BLaER1 (cell line): ENCODE measurements at regions not wholly inside any gene's neighbourhood (a gene's known extent, or its start where the extent isn't known, plus 50 kb on each side); places are given as distances from the start of the nearest gene placed in this dataset.
"Not testable (repeated sequence)": the region's sequence is repeated elsewhere in the genome, so short reads cannot be mapped to it uniquely, and the experiment has no call there.

Experiments
- H3K27ac ChIP-seq: shearing (Covaris generic); formaldehyde crosslinking; 2 replicates; pipeline ENCODE4 v1.8.1; 2022
- H3K27me3 ChIP-seq: shearing (Covaris generic); formaldehyde crosslinking; 2 replicates; pipeline ENCODE4 v1.8.1; 2022
- H3K36me3 ChIP-seq: shearing (Covaris generic); formaldehyde crosslinking; 2 replicates; pipeline ENCODE4 v1.8.1; 2022
- H3K4me1 ChIP-seq: shearing (Covaris generic); formaldehyde crosslinking; 2 replicates; pipeline ENCODE4 v1.8.1; 2022
- H3K4me2 ChIP-seq: shearing (Covaris generic); formaldehyde crosslinking; 2 replicates; pipeline ENCODE4 v1.8.1; 2022
- H3K4me3 ChIP-seq: shearing (Covaris generic); formaldehyde crosslinking; 2 replicates; pipeline ENCODE4 v1.8.1; 2022
- H3K9ac ChIP-seq: shearing (Covaris generic); formaldehyde crosslinking; 2 replicates; pipeline ENCODE4 v1.8.1; 2022
- H3K9me3 ChIP-seq: shearing (Covaris generic); formaldehyde crosslinking; 2 replicates; pipeline ENCODE4 v1.8.1; 2022
- H4K20me1 ChIP-seq: shearing (Covaris generic); formaldehyde crosslinking; 2 replicates; pipeline ENCODE4 v1.8.1; 2022
- Cebpa-rat ChIP-seq: shearing (Covaris generic); IDR thresholded peaks from 2 replicates; pipeline ENCODE4 v1.8.1; 2022

DNA sequence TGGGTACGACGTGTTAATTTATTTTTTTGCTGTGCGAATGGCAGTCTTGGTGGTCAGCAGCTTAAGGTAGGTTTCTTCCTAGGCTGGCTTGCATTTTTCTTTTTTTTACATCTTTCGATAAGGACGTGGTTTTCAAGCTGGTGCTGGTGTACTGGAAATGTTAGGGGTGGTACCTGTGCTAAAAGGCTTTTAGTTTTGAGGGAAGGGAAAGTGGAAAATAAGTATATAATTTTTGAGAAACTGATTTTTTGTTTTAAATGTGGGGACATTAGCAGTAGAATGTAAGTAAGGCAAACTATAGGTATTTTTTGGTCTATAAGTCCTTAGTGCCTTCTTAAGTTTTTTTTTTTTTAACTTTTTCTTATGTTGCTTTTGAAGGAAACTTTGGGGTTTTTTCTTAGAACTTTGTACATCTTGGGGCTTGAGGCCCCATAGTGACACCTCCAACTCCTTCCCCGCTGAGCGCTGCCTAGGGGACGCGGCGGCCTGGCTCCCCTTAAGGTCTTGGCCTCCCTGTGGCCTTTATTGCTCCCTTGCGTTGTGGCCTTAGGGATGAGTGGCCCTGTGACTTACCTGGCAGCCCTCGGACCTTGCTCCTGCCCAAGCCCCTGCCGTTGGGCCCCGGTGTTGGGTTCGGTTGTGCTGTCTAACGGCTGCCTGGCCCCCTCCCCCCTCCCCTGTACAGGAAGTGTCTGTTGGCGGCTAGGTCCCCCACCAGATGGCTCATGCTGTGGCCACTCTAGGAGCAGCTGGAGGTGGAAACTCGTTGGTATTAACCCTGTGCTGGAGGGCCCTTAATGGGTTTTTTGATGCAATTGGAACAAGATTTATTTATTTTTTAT, 88.0 kb upstream of the RPRML start:
- Histone ChIP-seq H3K4me2 (peak overlapping the region; percentile 76), H3K9me3 (peaks cover 11% of the 10 kb centered on the region), H4K20me1 (no peaks in the 10 kb centered on the region), H3K9ac (peak overlapping the region; percentile 98), H3K4me3 (peak overlapping the region; percentile 78), H3K27me3 (no peaks in the 10 kb centered on the region), H3K27ac (peak overlapping the region; percentile 99), H3K36me3 (peaks cover 28% of the 10 kb centered on the region), H3K4me1 (peaks cover 25% of the 10 kb centered on the region)
- no peak for TF ChIP-seq Cebpa-rat

DNA sequence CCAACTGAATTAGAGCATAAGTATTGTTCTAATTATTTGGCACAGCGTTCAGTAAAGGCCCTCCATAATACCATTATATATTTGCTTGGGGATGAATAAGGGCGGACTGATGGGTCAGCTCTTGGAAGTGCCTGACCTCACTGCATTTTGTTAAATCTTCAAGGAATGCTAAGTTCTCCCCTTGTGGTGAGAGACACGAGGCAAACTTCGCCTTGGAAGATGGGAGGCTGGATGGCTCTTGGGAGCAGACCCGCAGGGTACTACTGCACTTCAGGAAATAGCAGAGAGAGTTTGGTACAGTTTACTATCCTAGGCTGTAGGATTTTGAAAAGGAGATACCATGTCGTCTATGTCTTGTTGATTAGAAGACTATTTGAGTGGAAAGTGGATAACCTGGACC, 87.0 kb upstream of the RPRML start:
- Histone ChIP-seq H3K4me1 (peaks cover 15% of the 10 kb centered on the region), H3K36me3 (peaks cover 27% of the 10 kb centered on the region), H3K27ac (no peak overlapping the region), H3K27me3 (no peaks in the 10 kb centered on the region), H3K4me2 (peak overlapping the region; percentile 76), H3K9me3 (peaks cover 11% of the 10 kb centered on the region), H3K9ac (no peak overlapping the region), H4K20me1 (no peaks in the 10 kb centered on the region), H3K4me3 (no peak overlapping the region)
- TF ChIP-seq Cebpa-rat = no peak

DNA sequence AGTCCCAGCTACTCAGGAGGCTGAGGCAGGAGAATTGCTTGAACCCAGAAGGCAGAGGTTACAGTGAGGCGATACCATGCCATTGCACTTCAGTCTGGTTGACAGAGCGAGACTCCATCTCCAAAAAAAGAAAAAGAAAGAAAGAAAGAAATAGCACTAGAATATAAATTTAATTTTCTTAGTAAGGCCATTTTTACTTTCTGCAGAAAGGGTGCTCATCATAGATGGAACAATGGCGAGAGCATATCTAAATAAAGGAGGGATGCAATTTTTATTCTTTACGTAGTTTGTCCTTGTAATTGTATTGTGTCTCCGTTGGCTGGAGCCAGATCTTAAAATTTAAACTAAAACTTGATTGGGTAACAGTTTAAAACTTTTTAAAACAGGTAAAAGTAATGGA, 85.6 kb upstream of the RPRML start:
- H3K4me2 ChIP-seq = no peak overlapping the region

DNA sequence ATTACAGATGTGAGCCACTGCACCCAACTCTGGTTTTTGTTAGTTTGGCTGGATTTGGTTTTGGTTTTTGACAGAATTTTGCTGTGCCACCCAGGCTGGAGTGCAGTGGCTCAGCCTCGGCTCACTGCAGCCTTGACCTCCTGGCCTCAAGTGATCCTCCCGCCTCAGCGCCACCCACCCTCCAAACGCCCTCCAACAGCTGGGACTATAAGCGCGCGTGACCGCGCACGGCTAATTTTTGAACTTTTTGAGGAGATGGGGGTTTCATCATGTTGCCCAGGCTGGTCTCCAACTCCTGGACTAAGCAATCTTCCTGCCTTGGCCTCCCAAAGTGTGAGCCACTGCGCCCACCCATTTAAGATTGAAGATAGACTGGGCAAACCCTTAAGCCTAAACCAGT, 84.4 kb upstream of the RPRML start:
- Histone ChIP-seq H3K27ac (no peak overlapping the region), H3K9me3 (peaks cover 11% of the 10 kb centered on the region), H3K4me3 (no peak overlapping the region), H3K27me3 (no peaks in the 10 kb centered on the region), H4K20me1 (no peaks in the 10 kb centered on the region), H3K36me3 (peaks cover 31% of the 10 kb centered on the region), H3K4me1 (peaks cover 9% of the 10 kb centered on the region), H3K9ac (no peak overlapping the region), H3K4me2 (no peak overlapping the region)
- no peak for TF ChIP-seq Cebpa-rat

More for the DNA sequence above, 85.6 kb upstream of the RPRML start:
- H4K20me1 ChIP-seq = no peaks in the 10 kb centered on the region
- H3K9ac ChIP-seq = no peak overlapping the region
- H3K27ac ChIP-seq = no peak overlapping the region
- peaks cover 9% of the 10 kb centered on the region for H3K4me1 ChIP-seq
- no peak overlapping the region for H3K4me3 ChIP-seq
- peaks cover 11% of the 10 kb centered on the region for H3K9me3 ChIP-seq
- H3K36me3 ChIP-seq = peaks cover 29% of the 10 kb centered on the region
- H3K27me3 ChIP-seq = no peaks in the 10 kb centered on the region
- TF ChIP-seq Cebpa-rat = no peak

DNA sequence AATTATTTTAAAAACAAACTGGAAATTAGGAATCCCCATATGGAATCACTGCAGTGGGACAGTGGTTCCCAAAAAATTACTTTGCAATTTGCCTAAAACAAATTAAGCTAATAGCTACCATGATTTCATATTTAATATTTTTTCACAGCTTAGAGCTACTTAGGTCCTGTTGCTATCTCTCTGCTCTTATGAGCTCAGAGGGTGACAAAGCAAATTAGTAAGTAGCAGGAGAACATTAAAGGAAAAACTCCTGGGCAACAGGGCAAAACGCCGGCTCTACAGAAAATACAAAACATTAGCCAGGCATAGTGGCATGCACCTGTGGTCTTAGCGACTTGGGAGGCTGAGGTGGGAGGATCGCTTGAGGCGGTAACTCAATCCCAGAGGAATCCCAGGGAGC, 83.8 kb upstream of the RPRML start:
- H4K20me1 ChIP-seq, H3K4me3 ChIP-seq, H3K4me1 ChIP-seq, H3K9ac ChIP-seq, H3K27ac ChIP-seq, H3K27me3 ChIP-seq, H3K4me2 ChIP-seq: not testable (repeated sequence)
- Histone ChIP-seq H3K9me3 (peaks cover 11% of the 10 kb centered on the region), H3K36me3 (peaks cover 34% of the 10 kb centered on the region)

DNA sequence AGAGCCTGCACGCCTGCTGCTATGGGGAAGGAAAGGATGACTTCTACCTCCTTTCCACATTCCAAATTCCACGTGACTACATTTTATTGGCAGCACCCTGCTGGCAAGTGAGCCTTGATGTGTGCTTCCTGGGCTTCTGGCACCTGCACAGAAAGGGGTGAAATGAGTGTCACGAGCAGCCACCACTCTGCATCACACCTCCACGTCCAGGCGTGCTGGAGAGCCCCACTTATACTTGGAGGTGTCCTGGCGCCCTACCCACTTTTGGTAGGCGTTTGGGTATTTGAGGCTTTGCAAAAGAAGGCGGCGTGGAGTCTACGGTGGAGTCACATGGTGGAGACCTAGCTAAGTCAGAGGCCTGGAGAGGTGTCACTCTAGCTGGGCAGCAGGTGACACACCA, 81.0 kb upstream of the RPRML start:
- not testable (repeated sequence) for H3K4me3 ChIP-seq, H3K27ac ChIP-seq, H4K20me1 ChIP-seq, H3K9ac ChIP-seq, H3K9me3 ChIP-seq, H3K4me2 ChIP-seq, H3K4me1 ChIP-seq, H3K27me3 ChIP-seq
- H3K36me3 ChIP-seq = peaks cover 58% of the 10 kb centered on the region

DNA sequence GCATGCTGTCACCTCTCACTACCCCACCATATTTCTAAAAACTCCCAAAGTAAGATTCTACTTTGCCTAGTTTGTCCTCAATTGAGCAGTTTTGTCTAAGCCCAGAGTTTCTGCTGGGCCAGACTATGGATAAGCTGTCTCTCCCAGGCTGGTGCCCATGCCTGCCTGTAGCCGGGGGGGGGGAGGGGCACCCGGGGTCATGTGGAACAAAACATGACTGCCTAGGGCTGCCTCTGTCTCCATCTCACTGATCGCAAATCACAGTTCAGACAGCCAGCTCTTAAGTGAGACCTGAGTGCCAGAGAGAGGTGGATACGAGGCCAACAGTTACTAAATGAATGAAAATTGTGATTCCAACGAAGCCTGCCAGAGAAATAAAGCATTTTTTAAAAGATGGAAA, 78.8 kb upstream of the RPRML start:
- Histone ChIP-seq H3K4me1 (no peaks in the 10 kb centered on the region), H3K9me3 (no peaks in the 10 kb centered on the region), H3K27me3 (no peaks in the 10 kb centered on the region), H4K20me1 (no peaks in the 10 kb centered on the region), H3K4me2 (no peak overlapping the region), H3K9ac (no peak overlapping the region), H3K36me3 (peaks cover 61% of the 10 kb centered on the region), H3K4me3 (no peak overlapping the region), H3K27ac (no peak overlapping the region)
- no peak for TF ChIP-seq Cebpa-rat

DNA sequence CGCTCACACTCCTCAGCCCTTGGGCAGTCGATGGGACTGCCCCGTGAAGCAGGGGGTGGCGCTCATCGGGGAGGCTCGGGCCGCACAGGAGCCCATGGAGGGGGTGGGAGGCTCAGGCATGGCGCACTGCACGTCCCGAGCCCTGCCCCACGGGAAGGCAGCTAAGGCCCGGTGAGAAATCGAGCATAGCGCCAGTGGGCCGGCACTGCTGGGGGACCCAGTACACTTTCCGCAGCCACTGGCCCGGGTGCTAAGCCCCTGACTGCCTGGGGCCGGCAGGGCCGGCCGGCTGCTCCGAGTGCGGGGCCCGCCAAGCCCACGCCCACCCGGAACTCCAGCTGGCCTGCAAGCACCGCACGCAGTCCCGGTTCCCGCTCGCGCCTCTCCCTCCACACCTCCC, 78.2 kb upstream of the RPRML start:
- H4K20me1 ChIP-seq, H3K4me1 ChIP-seq, H3K4me2 ChIP-seq, H3K9ac ChIP-seq, H3K27me3 ChIP-seq, H3K4me3 ChIP-seq, H3K9me3 ChIP-seq, H3K27ac ChIP-seq: not testable (repeated sequence)
- H3K36me3 ChIP-seq = peaks cover 66% of the 10 kb centered on the region

DNA sequence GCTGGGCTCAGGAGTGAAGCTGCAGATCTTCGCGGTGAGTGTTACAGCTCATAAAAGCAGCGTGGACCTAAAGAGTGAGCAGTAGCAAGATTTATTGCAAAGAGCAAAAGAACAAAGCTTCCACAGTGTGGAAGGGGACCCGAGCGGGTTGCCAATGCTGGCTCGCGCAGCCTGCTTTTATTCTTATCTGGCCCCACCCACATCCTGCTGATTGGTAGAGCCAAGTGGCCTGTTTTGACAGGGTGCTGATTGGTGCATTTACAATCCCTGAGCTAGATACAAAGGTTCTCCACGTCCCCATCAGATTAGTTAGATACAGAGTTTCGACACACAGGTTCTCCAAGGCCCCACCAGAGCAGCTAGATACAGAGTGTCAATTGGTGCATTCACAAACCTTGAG, 77.6 kb upstream of the RPRML start:
- H3K4me3 ChIP-seq, H3K4me2 ChIP-seq, H3K9me3 ChIP-seq, H3K27ac ChIP-seq, H3K9ac ChIP-seq, H4K20me1 ChIP-seq, H3K4me1 ChIP-seq, H3K27me3 ChIP-seq: not testable (repeated sequence)
- H3K36me3 ChIP-seq = peaks cover 68% of the 10 kb centered on the region
